GM06990 (cell line): ENCODE measurements at regions not wholly inside any gene's neighbourhood (a gene's known extent, or its start where the extent isn't known, plus 50 kb on each side); places are given as distances from the start of the nearest gene placed in this dataset.

Experiments
- DNase-seq: peaks from one replicate; pipeline ENCODE4 v3.0.0-alpha.2; 2011; ENCODE audit not compliant: insufficient read length; ENCODE audit errors: extremely low read depth
- H3K27me3 ChIP-seq: replicated peaks from 2 replicates; pipeline ENCODE4 v1.6.0; 2011; ENCODE audit warnings: low read length; ENCODE audit not compliant: control insufficient read depth, insufficient read depth
- H3K36me3 ChIP-seq: 2 replicates; pipeline ENCODE4 v1.5.1; 2011; ENCODE audit warnings: low read length; ENCODE audit not compliant: control insufficient read depth, insufficient read depth
- H3K4me3 ChIP-seq: replicated peaks from 2 replicates; pipeline ENCODE4 v1.5.1; 2011; ENCODE audit warnings: low read depth, mild to moderate bottlenecking, control low read depth, low read length
- CTCF ChIP-seq: IDR thresholded peaks from 2 replicates; pipeline ENCODE4 v1.5.1; 2011; ENCODE audit warnings: low read length, control low read depth, mild to moderate bottlenecking, inconsistent platforms; ENCODE audit not compliant: insufficient read depth, poor library complexity, severe bottlenecking

GRCh38 chr10:55078121-55078520, 277.1 kb upstream of the PCDH15 start:
- no peaks in the 10 kb centered on the region for H3K36me3 ChIP-seq
- no peak overlapping the region for H3K4me3 ChIP-seq
- no peak for DNase-seq
- no peak for TF ChIP-seq CTCF
- no peaks in the 10 kb centered on the region for H3K27me3 ChIP-seq

- no peaks in the 10 kb centered on the region for H3K36me3 ChIP-seq
- H3K4me3 ChIP-seq = no peak overlapping the region
- DNase-seq = no peak
- no peaks in the 10 kb centered on the region for H3K27me3 ChIP-seq
- TF ChIP-seq CTCF = no peak
These were observed 264.2 kb upstream of the PCDH15 start for GRCh38 chr10:55065185-55065584.

GRCh38 chr10:55063811-55064210, 262.8 kb upstream of the PCDH15 start:
- no peak for DNase-seq
- Histone ChIP-seq H3K27me3 (no peaks in the 10 kb centered on the region), H3K4me3 (no peak overlapping the region), H3K36me3 (no peaks in the 10 kb centered on the region)
- TF ChIP-seq CTCF = no peak

- DNase-seq = no peak
- no peaks in the 10 kb centered on the region for H3K27me3 ChIP-seq
- no peak overlapping the region for H3K4me3 ChIP-seq
- H3K36me3 ChIP-seq = no peaks in the 10 kb centered on the region
- TF ChIP-seq CTCF = no peak
These were observed 261.3 kb upstream of the PCDH15 start for GRCh38 chr10:55062349-55062748.

- no peak for TF ChIP-seq CTCF
- no peaks in the 10 kb centered on the region for H3K27me3 ChIP-seq
- no peaks in the 10 kb centered on the region for H3K36me3 ChIP-seq
- no peak overlapping the region for H3K4me3 ChIP-seq
- no peak for DNase-seq
These were observed 257.8 kb upstream of the PCDH15 start for GRCh38 chr10:55058800-55059199.

GRCh38 chr10:55051515-55051914, 250.5 kb upstream of the PCDH15 start:
- no peak for DNase-seq
- Histone ChIP-seq H3K4me3 (no peak overlapping the region), H3K27me3 (no peaks in the 10 kb centered on the region), H3K36me3 (no peaks in the 10 kb centered on the region)
- TF ChIP-seq CTCF = no peak
